SK-N-MC (cell line): ENCODE measurements at regions not wholly inside any gene's neighbourhood (a gene's known extent, or its start where the extent isn't known, plus 50 kb on each side); places are given as distances from the start of the nearest gene placed in this dataset.

Experiments used
- EZH2 ChIP-seq: fragments of 200-600 bp; sonication (generic); IDR thresholded peaks from one replicate; pipeline ENCODE4 v1.6.1; 2017; ENCODE audit warnings: antibody characterized with exemption
- FOXP2 ChIP-seq: optimal IDR thresholded peaks from 2 replicates; pipeline ENCODE3; 2011; ENCODE audit warnings: mild to moderate bottlenecking, moderate library complexity; ENCODE audit not compliant: insufficient read depth; ENCODE audit errors: extremely low read length, control extremely low read depth
- POLR2AphosphoS5 ChIP-seq: IDR thresholded peaks from 2 replicates; pipeline ENCODE4 v1.6.1; 2012; ENCODE audit warnings: mild to moderate bottlenecking, low read depth, low read length, borderline replicate concordance

DNA sequence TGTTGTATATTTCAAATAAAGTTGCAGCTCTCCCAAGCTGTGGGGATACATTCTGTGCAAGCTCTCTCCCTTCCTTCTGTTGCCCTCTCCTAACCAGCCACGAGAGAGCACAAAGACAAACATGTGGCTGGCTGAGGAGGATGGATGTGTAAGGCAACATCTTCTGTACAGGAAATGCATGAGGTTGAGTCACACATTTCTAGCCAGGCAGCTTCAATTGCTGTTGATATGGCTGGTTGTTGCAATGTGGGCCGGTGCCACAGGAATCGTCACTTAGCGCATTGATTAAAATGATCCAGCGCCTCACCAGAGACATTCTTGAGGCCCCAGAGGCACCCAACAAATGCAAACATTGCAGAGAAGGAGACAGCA is 207.1 kb downstream of the ICE1 start:
- no peak for TF ChIP-seq EZH2
- no peak for TF ChIP-seq POLR2AphosphoS5
- TF ChIP-seq FOXP2: no peak
